Astrocyte of the hippocampus (primary cell): ENCODE measurements at regions not wholly inside any gene's neighbourhood (a gene's known extent, or its start where the extent isn't known, plus 50 kb on each side); places are given as distances from the start of the nearest gene placed in this dataset.
"Not testable (repeated sequence)": the region's sequence is repeated elsewhere in the genome, so short reads cannot be mapped to it uniquely, and the experiment has no call there.

ENCODE experiments used
- DNase-seq: peaks from one replicate; pipeline ENCODE4 v3.0.0; 2011; ENCODE audit warnings: low read depth, low spot score

DNA sequence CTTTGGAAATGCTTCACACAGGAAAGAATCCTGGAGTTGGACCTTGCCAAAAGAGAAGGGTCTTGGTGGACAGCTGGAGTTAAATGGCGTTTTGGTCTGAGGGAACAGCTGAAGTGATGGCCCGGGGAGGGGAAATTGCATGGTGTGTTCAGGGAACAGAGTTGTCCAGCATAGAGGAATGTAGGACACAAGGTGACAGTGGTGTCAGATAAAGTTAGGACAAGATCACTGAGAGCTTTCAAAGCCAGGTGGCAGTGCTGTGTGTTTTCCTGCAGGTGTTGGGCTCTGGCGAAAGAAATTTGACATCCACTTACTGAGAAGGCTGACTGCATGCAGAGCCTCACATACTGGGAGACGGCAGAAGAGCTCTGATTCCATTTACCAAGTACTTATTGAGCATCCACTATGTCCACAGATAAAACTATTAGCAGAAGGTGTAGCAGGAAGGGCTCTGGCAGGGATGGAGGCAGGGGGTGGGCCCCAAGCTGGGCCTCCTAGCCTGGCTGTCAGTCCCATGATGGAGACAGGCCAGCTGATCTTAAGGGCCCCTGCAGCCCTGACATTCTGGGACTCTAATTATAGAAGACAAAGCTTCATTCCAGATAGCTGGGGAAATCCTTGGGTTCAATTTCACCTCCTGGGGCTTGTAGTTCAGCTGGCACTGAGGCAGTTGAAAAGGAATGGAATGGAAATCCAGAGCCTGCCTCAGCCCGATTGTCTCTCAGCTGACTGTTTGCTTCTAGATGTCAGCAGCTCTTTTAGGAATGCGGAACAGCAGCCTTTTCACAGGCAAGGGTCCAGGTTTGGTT lies 150.2 kb upstream of the MAMLD1 start:
- peak; percentile 42 for DNase-seq

DNA sequence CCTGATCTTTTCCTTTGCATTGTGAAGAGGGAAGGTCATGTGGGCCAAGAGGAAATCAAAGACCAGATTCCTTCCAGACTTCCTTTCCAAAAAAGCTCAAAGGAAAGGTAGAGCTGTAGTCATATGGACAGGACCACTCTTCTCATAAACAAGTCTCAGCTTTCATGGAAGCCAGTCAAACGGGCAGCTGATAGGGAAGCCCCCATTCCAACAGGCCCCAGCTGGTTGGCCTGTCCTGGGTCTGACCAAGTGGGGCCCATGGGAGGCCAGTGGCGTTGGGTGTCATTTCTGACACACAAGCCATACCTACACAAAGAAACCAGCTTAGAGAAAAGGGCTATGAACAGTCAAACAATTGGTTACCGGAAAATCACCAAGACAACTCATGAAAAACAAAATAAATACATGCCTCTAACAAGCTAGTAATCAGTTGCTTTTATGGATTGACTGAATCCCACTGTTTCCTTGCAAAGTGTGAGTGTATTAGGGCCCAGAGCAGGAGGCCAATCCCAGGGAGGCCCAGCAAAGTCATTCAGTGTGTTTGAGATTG lies 149.6 kb upstream of the MAMLD1 start:
- no peak for DNase-seq

DNA sequence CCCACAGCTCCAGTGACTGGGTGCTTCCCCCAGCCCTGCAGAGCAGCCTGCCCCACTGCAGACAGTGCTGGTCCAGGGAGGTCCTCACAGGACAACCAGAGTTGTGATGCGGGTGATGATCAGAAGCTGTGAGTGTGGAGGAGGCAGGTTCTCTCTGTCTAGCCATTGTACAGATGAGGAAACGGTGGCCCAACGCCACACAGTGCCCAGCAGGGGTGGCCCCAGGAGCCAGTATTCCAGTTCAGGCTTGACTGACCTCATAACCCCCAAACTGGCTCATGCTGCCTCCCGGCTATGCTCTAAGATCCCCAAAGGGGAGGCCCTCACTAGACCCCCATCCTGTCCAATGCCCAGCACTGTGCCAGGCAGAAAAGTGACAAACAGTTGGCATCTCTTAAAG lies 147.1 kb upstream of the MAMLD1 start:
- DNase-seq = not testable (repeated sequence)

DNA sequence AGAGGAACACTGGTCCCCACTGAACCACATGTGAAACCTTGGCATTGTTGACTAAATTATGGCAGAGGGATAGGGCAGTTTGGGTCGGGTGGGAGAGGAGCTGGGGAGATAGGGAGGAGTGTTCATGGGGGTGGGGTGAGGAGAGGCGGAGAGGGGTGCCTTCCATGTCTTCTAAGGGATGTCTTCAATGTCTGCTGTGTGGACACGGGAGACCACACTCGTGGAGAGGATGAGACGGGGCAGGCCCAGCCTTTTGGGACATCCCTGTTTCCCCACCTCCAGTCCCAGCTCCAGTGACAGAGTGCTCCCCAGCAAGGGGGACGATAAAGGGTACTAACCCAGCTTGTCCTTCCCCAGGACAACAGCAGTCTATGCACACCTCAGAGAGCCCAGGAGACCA lies 146.4 kb upstream of the MAMLD1 start:
- no peak for DNase-seq

DNA sequence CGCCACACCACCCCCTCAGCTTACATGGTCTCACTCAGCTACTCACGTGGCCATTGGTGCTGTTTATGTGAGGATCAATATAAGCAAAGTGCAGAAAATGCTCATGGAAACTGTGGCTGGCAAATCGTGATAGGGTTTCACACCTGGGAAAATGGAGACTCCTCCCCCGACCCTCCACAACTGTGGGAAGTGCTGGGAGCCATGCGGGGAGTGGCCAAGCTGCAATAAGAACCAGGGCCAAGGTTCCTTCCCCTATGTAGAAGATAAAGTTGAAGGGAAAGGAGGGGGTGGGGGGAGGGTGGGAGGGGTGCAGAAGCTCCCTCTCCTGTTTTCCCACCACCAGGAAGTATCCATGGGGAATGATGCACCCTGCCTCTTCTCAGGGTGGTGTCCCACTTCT lies 145.5 kb upstream of the MAMLD1 start:
- no peak for DNase-seq

DNA sequence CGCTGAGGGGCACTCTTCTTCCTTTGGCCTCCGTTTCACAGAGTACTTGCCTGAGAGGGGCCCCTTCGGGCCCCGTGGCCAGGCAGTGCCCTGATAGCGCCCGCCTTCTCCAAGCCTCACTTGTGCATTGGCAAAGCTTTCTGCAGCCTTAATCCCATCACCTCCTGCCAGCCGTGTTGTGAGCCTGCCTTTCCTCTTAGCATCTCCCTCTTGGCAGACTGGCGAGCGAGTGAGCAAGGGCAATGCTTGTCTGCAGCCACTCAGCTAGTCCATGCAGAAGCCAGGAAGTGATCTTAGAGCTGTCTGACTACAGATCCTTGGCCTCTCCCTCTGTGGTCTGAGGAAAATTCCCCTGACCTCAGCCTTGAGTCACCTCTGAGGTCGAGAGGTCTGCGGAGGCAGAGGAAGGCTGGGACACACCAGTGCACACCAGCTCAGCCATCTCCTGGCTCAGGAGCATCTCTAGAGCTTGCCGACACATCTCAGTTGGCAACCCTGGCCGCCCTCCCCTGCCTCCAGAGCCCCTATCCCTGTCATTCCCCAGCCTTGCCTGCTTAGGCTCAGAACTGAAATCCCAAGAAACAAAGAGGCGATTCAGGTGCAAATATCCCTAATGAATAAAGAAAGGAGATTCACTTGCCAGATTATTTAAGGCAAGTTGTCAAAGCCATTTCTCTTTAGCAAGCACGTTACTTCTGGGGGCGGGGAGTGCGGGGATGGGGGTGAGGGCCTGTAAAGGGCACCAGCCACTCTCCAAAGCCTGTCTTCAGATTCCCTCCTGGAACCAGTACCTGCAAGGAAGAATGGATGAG lies 143.5 kb upstream of the MAMLD1 start:
- peak; percentile 54 for DNase-seq

DNA sequence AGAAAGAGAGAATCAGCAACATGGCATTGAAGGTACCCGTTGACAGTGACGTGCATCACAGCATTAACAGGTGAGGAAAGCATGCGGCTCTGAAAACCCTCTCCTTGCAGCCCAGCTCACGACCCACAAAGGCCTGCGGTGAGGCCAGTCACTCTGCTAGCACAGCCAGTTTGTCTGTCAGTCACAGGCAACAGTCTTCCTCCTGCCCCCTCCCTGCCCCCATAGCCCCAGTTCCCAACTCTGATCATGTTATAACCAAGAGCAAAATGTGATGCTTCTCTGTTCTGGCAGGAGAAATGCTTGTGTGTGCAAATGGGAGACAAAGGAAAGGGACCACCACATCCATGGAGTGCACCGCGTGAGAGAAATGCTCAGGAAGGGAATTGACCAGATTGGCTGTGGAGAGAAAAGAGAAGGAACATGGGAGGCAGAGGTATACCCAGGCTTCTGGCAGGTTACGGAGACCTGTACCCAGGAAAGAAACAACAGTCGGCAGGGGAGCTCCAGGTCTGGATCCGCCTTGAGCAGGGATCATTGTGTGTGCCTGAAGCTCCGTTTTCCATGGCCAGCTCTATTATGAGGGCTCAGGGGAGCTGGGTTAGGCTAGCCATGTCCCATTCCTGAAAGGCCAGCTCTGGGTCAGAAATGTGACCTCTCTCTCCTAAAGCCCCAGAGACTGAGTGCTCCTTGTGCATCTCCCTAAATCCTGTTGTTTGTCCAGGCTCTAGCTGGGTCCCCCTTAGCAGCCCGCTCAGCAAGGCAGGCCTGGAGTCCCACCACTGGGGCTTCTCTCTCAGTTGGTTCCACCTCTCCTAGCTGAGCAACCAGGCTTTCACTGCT lies 139.7 kb upstream of the MAMLD1 start:
- DNase-seq = no peak

DNA sequence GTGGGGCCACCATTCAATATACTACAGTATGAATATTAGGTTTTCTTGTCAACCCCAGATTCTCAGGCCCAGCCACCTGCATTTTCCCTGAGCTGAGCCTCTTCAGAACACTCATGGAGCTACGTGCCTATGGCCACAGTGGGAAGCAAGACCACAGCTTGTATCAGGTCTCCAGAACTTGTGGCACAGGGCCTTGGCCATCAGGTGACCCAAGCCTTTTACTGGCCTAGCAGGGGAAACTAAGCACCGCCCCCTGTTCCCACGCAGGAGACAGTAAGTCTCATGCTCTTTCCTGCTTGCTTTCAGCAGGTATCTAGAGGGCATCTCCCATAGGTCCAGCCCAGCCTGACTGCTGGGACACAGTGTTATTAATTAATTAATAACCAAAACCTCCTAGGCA lies 138.4 kb upstream of the MAMLD1 start:
- DNase-seq = no peak

DNA sequence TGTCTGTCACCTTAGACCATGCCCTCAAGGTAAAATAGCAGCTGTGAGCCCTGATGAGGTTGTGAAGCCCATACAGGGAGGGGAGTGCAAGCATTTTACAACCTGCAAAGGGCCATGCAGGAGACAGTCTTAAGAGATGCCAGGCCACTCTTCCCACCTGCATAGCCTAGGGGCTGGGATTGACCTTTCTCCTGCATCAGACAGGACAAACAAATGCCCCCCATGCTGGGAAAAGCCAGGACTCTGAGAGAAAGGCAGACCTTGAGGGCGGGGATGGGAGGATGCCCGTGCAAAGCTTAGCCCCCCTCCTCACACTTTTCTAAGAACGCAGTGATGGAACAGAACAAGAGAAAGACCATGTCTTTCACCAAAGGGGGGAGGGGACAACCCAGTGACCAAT lies 137.9 kb upstream of the MAMLD1 start:
- no peak for DNase-seq

DNA sequence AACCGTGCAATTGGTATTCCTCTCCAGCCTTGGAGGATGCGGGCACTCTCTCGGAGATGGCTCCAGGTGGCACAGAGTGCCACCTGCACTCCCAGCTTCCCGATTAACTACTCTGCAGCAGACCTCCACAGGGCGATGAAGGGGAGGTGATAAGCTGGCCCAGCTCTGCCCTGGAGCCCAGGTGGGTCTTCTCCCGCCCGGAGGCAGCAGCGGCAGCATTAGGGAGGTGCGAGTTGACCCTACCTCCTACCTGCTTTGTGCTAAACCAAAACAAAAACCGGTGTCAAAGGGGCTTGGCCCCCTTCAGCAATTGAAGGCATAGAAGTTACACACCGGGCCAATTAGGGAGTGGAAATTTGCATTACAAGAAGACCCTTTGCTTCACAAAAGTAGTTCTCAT lies 137.4 kb upstream of the MAMLD1 start:
- DNase-seq = no peak

DNA sequence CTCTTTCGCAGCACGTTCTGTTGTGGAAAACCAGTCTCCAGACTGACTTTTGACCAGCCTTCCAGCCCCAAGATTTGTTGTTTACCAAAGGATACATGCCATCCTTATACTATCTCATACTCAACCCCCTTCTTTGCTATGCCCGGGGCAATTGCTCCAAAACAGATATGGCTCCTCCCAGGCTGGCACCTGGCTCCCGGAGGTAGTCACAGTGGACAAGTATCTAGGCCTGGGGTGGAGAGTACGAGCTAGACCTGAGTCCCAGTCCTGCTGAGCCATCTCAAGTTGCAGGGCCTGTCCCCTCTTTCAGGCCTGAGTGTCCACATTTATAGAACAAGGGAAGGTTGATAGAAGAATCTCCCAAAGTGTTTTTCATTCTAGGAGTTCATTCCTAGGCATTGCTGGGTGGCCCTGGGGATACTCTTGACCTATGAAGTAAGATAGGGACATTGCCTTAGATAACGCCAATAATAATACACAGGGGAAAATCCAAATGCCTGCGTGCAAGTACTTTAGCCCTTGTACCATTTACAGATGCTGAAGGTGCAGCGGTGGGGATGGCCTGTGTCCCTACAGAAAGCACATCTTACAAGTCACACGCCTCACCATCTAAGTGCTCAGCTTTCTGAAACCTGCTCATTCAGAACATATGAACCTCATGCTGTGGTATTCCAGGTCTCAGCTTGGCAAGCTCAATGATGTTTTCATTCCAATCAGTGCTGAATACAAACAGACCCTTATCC lies 136.7 kb upstream of the MAMLD1 start:
- DNase-seq = no peak

DNA sequence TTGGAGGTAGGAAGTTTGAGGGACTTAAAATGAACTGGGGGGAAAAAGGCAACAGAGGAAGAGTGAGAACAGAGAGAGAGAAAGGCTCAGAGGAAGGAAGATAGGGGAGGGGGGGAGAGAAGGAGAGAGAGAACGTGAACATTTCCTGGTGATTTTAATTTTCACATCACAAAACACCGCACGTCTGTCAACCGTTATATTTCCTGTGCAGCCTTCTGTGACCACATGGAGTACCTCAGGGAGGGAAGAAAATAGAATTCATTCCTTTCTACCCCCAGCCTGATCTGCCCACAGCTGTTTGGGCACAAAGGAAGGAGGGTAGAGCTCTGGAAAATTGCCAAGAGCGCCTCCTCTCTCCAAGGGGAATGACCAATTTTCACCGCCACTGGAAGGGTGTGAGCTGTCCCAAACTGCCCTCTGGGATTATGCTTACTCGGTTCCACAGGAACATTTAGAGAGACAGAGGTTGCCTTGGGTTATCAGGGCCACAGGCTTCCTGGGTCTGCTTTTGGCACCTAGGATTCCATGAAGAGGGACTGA lies 135.7 kb upstream of the MAMLD1 start:
- DNase-seq = no peak

DNA sequence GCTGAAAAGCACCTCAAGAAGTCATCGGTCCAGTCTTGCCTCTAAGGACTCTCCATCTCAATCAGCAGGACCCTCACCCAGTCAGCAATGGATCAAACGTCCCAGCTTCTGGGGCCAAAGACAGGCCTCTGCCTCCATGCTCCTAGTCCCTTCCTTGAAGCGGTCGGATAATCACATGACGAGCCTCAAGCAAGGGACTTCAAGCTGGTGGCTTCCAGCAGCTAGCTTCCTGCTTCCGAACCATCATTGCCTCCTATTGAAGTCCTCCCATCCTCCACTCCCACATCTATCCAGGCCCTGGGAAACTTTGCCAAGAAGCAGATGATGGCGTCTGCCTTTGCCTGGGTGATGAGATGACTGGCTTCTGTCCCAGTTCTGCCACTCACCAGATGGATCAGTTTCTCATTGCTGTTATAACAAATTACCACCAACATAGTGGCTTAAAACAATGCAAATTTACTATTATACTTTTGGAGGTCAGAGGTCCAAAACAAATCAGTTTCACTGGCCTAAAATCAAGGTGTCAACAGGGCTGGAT lies 135.2 kb upstream of the MAMLD1 start:
- no peak for DNase-seq

DNA sequence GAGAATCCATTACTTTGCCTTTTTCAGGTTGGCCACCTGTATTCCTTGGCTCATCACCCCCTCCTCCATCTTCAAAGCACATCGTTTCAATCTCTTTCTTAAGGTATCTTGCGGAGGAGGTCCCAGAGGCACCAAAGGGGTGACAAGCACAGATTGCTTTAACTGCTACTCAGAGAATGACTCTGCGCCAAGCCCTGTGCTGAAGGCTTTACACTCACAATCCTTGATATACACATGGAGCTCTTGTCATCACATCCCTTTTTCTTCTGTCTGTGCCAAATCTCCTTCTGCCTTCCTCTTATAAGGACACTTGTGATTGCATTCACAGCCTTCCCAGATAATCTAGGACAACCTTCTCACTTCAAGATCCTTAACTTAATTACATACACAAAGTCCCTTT lies 134.7 kb upstream of the MAMLD1 start:
- DNase-seq = no peak

DNA sequence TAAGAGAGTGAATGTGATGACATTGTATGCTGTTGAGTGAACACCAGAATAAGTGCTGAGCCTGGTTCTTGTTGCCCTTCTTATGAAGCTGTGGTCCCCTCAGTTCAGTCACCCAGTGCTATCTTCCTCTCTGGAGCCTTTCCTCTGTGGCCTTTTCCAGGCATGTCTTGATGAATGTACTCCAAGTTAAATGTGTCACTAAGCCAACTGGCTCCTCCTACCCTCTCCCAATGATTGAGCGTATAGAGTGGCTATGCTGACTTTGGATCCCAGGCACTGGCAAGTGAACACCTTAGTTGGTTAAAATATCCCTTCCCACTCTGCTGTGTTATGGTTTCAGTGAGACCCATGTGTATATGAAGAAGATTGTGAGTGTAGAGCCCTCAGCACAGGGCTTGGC lies 134.1 kb upstream of the MAMLD1 start:
- no peak for DNase-seq

DNA sequence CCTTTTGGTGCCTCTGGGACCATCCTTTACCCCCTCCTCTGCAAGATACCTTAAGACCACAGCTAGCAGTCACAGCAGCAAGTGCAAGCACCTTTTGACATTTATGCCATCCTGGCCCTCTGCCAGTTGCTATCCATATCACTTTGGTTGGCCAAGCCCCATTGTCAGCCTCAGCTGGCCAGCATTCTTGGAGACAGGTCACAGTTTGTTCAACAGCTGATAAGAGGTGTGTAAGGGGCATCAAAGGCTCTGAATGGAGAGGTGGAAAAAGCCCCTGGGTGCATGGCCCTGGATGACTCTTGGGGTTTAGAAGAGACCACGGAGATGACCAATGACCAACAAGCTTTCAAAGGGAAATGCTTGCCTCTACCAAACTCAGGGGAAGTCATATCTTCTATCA lies 133.6 kb upstream of the MAMLD1 start:
- no peak for DNase-seq

DNA sequence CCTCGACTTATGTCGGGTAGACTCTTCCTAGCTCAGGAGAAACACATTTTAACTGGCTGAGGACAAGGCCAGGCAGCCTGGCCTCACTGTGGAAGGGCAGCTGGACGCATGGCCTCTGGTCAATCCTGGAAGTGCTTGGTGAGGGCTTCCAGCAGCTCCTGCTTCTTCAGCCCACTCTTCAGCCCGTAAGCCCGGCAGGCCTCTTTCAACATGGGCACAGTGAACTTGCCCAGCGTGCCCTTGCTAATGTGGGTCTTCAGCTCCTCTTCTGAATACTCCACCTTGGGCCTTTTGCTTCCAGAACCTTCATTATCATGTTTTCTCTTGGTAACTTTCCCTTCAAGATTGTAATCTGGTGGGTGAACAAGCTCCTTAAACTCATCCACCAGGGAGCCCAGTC lies 132.2 kb upstream of the MAMLD1 start:
- not testable (repeated sequence) for DNase-seq

DNA sequence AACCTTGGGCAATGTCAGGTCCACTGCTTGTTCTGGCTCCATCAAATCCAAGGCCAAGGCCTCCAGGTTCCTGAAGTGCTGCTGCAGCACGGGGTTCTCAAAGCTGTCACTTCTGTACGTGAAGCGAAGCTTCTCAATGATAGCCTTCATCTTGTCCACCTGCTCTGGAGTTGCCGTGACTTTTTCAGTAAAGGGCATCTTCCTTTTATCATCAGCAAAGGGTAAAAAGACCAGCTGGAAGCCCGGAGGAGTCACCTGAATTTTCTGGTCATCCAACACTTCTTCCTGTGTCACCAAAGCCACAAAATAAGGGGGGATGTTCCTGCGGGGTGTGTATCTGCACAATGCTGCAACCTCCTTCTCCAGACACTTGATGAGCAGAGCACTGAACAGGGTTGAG lies 131.7 kb upstream of the MAMLD1 start:
- not testable (repeated sequence) for DNase-seq

DNA sequence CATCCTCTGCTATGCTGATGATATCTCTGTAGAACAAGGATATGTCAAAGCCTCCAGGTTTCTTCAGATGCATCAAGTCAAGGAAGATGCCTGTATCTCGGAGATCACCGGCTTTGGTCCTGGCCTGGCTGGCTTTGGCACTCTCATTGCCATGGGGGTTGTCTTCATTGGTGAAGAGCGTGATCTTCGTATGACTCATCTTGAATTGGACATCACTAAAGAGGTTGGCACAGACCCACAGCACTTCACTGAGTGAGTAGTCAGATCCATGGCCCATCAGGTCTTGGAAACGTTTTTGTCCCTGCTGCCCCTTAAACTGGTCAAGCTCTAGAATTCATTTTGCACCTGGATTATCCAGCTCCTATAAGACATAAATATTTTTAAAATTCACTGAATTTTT lies 130.9 kb upstream of the MAMLD1 start:
- DNase-seq = not testable (repeated sequence)

DNA sequence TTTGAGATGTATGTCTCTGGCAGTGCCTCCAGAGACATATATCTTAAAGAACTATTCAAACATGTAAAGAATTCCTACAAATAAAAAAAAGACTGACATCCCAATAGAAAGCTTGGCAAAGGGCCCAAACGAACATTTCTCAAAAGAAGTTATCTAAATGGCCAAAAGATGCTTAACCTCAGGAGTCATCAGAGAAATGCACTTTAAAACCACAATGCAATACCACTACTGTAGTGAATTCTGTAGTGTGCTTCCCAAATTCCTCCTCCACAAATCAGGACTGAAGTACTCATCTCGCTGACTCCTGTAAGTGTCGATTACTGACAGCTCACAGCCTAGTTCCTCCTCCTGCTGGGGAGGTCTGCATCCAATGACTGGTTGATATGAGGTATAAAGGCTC lies 129.0 kb upstream of the MAMLD1 start:
- peak; percentile 35 for DNase-seq

DNA sequence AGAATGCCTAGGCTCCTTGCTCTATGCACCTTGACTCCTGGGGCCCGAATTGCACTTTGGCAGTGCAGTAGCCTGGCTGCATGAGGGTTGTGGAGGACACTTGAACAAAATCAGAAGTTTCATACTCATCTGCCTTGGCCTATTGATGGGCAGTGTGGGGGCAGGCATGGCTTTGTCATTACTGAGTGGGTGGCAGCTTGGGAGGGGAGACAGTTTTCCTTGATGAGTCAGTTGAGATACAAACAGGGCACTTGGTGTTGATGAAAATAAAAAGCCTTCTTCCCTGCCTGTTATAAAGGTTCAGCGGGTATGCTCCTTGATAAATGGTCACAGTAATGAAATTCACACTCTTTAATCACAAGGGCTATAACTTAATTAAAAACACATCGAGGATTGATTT lies 126.8 kb upstream of the MAMLD1 start:
- no peak for DNase-seq
